H1 (cell line): ENCODE measurements at regions not wholly inside any gene's neighbourhood (a gene's known extent, or its start where the extent isn't known, plus 50 kb on each side); places are given as distances from the start of the nearest gene placed in this dataset.

ENCODE experiments used
- CTCF ChIA-PET: fragments of 300-600 bp; sonication (Branson Sonifier 250); formaldehyde crosslinking; loops from one replicate; lab custom pipeline; 2021; ENCODE audit not compliant: partially characterized antibody; lab: Charles Lee
- POLR2A ChIA-PET: fragments of 300-600 bp; sonication (Branson Sonifier 250); formaldehyde crosslinking; loops from one replicate; lab custom pipeline; 2021; ENCODE audit warnings: inconsistent platforms; ENCODE audit not compliant: partially characterized antibody; lab: Charles Lee
- DNase-seq, 2 experiments: peaks; one replicate each; pipeline versions ENCODE4 v3.0.0 to v3.0.0-alpha.2; 2010 to 2022; ENCODE audit warnings: low spot score in 2 of 2, low read depth in 1 of 2, mixed read lengths in 1 of 2
- FAIRE-seq: peaks from 2 replicates; lab custom pipeline; 2011; peaks lifted over from hg19 to GRCh38; lab: Jason Lieb, UNC
- H2AFZ ChIP-seq: 2 replicates; pipeline ENCODE4 v1.8.1; 2012; ENCODE audit warnings: low read length, inconsistent platforms
- H2AK5ac ChIP-seq: 2 replicates; pipeline ENCODE4 v1.6.1; 2013; ENCODE audit warnings: low read depth, low read length
- H2BK120ac ChIP-seq: replicated peaks from 2 replicates; pipeline ENCODE3; 2013; ENCODE audit warnings: low read depth, low read length, inconsistent platforms
- H2BK12ac ChIP-seq: 2 replicates; pipeline ENCODE4 v1.6.1; 2013; ENCODE audit warnings: low read depth, low read length
- H2BK15ac ChIP-seq: 2 replicates; pipeline ENCODE4 v1.6.1; 2013; ENCODE audit warnings: low read length
- H2BK20ac ChIP-seq: 2 replicates; pipeline ENCODE4 v1.6.1; 2013; ENCODE audit warnings: low read length
- H2BK5ac ChIP-seq: 2 replicates; pipeline ENCODE4 v1.6.1; 2013; ENCODE audit warnings: low read depth, low read length
- H3K14ac ChIP-seq: 2 replicates; pipeline ENCODE4 v1.6.1; 2013; ENCODE audit warnings: inconsistent platforms; ENCODE audit not compliant: insufficient read length
- H3K18ac ChIP-seq: 2 replicates; pipeline ENCODE4 v1.6.1; 2013; ENCODE audit warnings: low read length; ENCODE audit errors: extremely low read depth
- H3K23ac ChIP-seq: 2 replicates; pipeline ENCODE4 v1.6.1; 2013; ENCODE audit warnings: inconsistent platforms; ENCODE audit not compliant: insufficient read length
- H3K23me2 ChIP-seq: 2 replicates; pipeline ENCODE4 v1.6.1; 2013; ENCODE audit warnings: low read depth, low read length
- H3K27ac ChIP-seq: 2 replicates; pipeline ENCODE4 v1.6.1; 2011; ENCODE audit warnings: low read depth, low read length, inconsistent platforms
- H3K27me3 ChIP-seq, 4 experiments: replicated peaks in 1 of 4; 1 replicate in 1 of 4; 2 replicates in 3 of 4; pipeline versions ENCODE4 v1.6.1 to v1.8.1; 2011 to 2013; ENCODE audit warnings: low read length in 3 of 4, mild to moderate bottlenecking in 3 of 4, inconsistent platforms in 2 of 4, mixed read lengths in 2 of 4, moderate library complexity in 1 of 4; ENCODE audit not compliant: control insufficient read depth in 3 of 4, insufficient read depth in 3 of 4; ENCODE audit errors: extremely low read depth in 1 of 4
- H3K36me3 ChIP-seq, 4 experiments: 2 replicates each; pipeline versions ENCODE4 v1.6.1 to v1.8.1; 2011 to 2013; ENCODE audit warnings: mild to moderate bottlenecking in 4 of 4, low read length in 3 of 4, moderate library complexity in 2 of 4, control low read depth in 1 of 4, inconsistent platforms in 1 of 4; ENCODE audit not compliant: insufficient read depth in 4 of 4, control insufficient read depth in 2 of 4
- H3K4ac ChIP-seq: replicated peaks from 2 replicates; pipeline ENCODE3; 2013; ENCODE audit warnings: low read length, low read depth, mixed read lengths, inconsistent platforms; ENCODE audit not compliant: insufficient read length
- H3K4me1 ChIP-seq, 4 experiments: replicated peaks in 1 of 4; 1 replicate in 1 of 4; 2 replicates in 3 of 4; pipeline versions ENCODE4 v1.6.1 to v1.8.1; 2011 to 2013; ENCODE audit warnings: low read length in 3 of 4, inconsistent platforms in 2 of 4, mixed read lengths in 1 of 4; ENCODE audit not compliant: insufficient read depth in 4 of 4, control insufficient read depth in 3 of 4
- H3K4me2 ChIP-seq, 2 experiments: 2 replicates each; pipeline versions ENCODE4 v1.6.1 to v1.8.1; 2011 to 2013; ENCODE audit warnings: low read depth in 2 of 2, low read length in 2 of 2, control low read depth in 1 of 2, inconsistent platforms in 1 of 2, mild to moderate bottlenecking in 1 of 2; ENCODE audit not compliant: insufficient read depth in 1 of 2
- H3K4me3 ChIP-seq, 4 experiments: fragments of 200-600, 300-600 bp in 1 of 4; sonication (generic), shearing (Covaris generic), sonication (Bioruptor Twin) in 1 of 4; 2 replicates each; pipeline versions ENCODE4 v1.5.1 to v1.8.1; 2011 to 2016; ENCODE audit warnings: low read length in 4 of 4, low read depth in 3 of 4, control low read depth in 2 of 4, inconsistent platforms in 2 of 4, mild to moderate bottlenecking in 2 of 4, mixed read lengths in 1 of 4, moderate library complexity in 1 of 4; ENCODE audit not compliant: insufficient read depth in 2 of 4; ENCODE audit errors: extremely low read depth in 1 of 4
- H3K56ac ChIP-seq: replicated peaks from 2 replicates; pipeline ENCODE3; 2013; ENCODE audit warnings: low read depth, mild to moderate bottlenecking, mixed read lengths, low read length, inconsistent platforms; ENCODE audit not compliant: insufficient read length
- H3K79me1 ChIP-seq: 2 replicates; pipeline ENCODE4 v1.6.1; 2013; ENCODE audit warnings: low read depth, low read length, control low read depth
- H3K79me2 ChIP-seq, 2 experiments: 2 replicates each; pipeline versions ENCODE4 v1.6.1 to v1.8.1; 2012 to 2013; ENCODE audit warnings: low read length in 2 of 2, mild to moderate bottlenecking in 2 of 2, inconsistent platforms in 1 of 2; ENCODE audit not compliant: insufficient read depth in 2 of 2, control insufficient read depth in 1 of 2
- H3K9ac ChIP-seq, 4 experiments: replicated peaks in 1 of 4; 1 replicate in 1 of 4; 2 replicates in 3 of 4; pipeline versions ENCODE4 v1.6.1 to v1.8.1; 2011 to 2013; ENCODE audit warnings: low read depth in 3 of 4, low read length in 3 of 4, control low read depth in 2 of 4, mild to moderate bottlenecking in 2 of 4, moderate library complexity in 2 of 4, inconsistent platforms in 1 of 4; ENCODE audit errors: extremely low read depth in 1 of 4
- H3K9me3 ChIP-seq, 2 experiments: 2 replicates each; pipeline versions ENCODE4 v1.6.1 to v1.8.1; 2012 to 2013; ENCODE audit warnings: mild to moderate bottlenecking in 2 of 2, moderate library complexity in 2 of 2, control low read depth in 1 of 2, inconsistent platforms in 1 of 2, low read depth in 1 of 2, low read length in 1 of 2, mixed read lengths in 1 of 2; ENCODE audit not compliant: insufficient read depth in 2 of 2
- H4K20me1 ChIP-seq, 2 experiments: replicated peaks in 1 of 2; 2 replicates each; pipeline versions ENCODE3 to v1.8.1; 2011 to 2013; ENCODE audit warnings: inconsistent platforms in 2 of 2, low read length in 2 of 2, mild to moderate bottlenecking in 1 of 2; ENCODE audit not compliant: insufficient read depth in 2 of 2, control insufficient read depth in 1 of 2
- H4K5ac ChIP-seq: 2 replicates; pipeline ENCODE4 v1.6.1; 2013; ENCODE audit warnings: low read length, low read depth, mixed read lengths, inconsistent platforms; ENCODE audit not compliant: insufficient read length
- H4K8ac ChIP-seq: 2 replicates; pipeline ENCODE4 v1.8.0; 2013; ENCODE audit warnings: mild to moderate bottlenecking, moderate library complexity, low read length, inconsistent platforms; ENCODE audit not compliant: insufficient read depth; ENCODE audit errors: extremely low read depth
- H4K91ac ChIP-seq: replicated peaks from 2 replicates; pipeline ENCODE3; 2013; ENCODE audit warnings: low read length, mixed read lengths, inconsistent platforms; ENCODE audit not compliant: insufficient read length
- ASH2L ChIP-seq: fragments of 200-600, 300-600 bp; sonication (generic); IDR thresholded peaks from one replicate; pipeline ENCODE4 v1.7.1; 2017; ENCODE audit warnings: low read length
- KDM4A ChIP-seq: IDR thresholded peaks from one replicate; pipeline ENCODE4 v1.7.1; 2012; ENCODE audit warnings: low read depth, mild to moderate bottlenecking, moderate library complexity, low read length, inconsistent platforms; ENCODE audit not compliant: severe bottlenecking
- PHF8 ChIP-seq: fragments of 200-600 bp; sonication (generic); conservative IDR thresholded peaks from 2 replicates; pipeline ENCODE4 v1.7.1; 2012; ENCODE audit warnings: low read depth, mild to moderate bottlenecking, inconsistent platforms, low read length, moderate library complexity
- POLR2AphosphoS5 ChIP-seq: IDR thresholded peaks from 2 replicates; pipeline ENCODE4 v1.6.1; 2011; ENCODE audit warnings: low read depth, low read length
- POU5F1 ChIP-seq: IDR thresholded peaks from 2 replicates; pipeline ENCODE4 v1.6.1; 2011; ENCODE audit warnings: low read depth, mild to moderate bottlenecking, low read length, moderate library complexity
- SUZ12 ChIP-seq: fragments of 200-600 bp; sonication (generic); IDR thresholded peaks from 2 replicates; pipeline ENCODE4 v1.6.1; 2012; ENCODE audit warnings: mild to moderate bottlenecking, inconsistent platforms, low read length, moderate library complexity, mixed read lengths
- WGBS, 2 experiments: shearing (Covaris generic) in 1 of 2; methylation state at CpG; one replicate each; pipeline versions ENCODE4 v1.1.6 to v1.1.7; 2013 to 2015; ENCODE audit warnings: low lambda C conversion rate in 2 of 2, mixed read lengths in 2 of 2, inconsistent platforms in 1 of 2, low coverage in 1 of 2, missing lambda C conversion rate in 1 of 2; ENCODE audit not compliant: insufficient replicate concordance in 2 of 2, insufficient coverage in 1 of 2, insufficient read length in 1 of 2; ENCODE audit errors: extremely low coverage in 1 of 2, missing lambda C conversion rate in 1 of 2; 5-methylcytosine and 5-hydroxymethylcytosine counted together

GRCh38 chr1:221268295-221268694, 389.1 kb downstream of the HLX start:
- 100% methylated on average over 1 of the region's 1 CpG; no CpG with 5 or more reads in 1 of the 2 experiments for WGBS, 2 experiments
- no peak overlapping the region for H3K23ac ChIP-seq
- no peak overlapping the region for H2BK120ac ChIP-seq
- no peak overlapping the region for H2AK5ac ChIP-seq
- no peak overlapping the region for H3K4me3 ChIP-seq
- no peak overlapping the region for H3K4me2 ChIP-seq
- H3K79me1 ChIP-seq: no peaks in the 10 kb centered on the region
- no peaks in the 10 kb centered on the region for H3K36me3 ChIP-seq
- peaks cover 4% of the 10 kb centered on the region in 2 experiments for H3K9me3 ChIP-seq
- H3K4me1 ChIP-seq: peaks cover 0 to 2% (median 0%) of the 10 kb centered on the region in 4 experiments; a peak in 1 of 7 replicates
- H4K5ac ChIP-seq: no peak overlapping the region
- ChIA-PET POLR2A (no interaction called here), CTCF (interaction anchor here (1.4 to 1.9 kb wide), 2 partner anchors 164 to 167 kb away, joined by 5 to 7 read pairs; no protein-coding TSS in a partner anchor)
- H3K23me2 ChIP-seq: no peaks in the 10 kb centered on the region
- H3K27me3 ChIP-seq: no peaks in the 10 kb centered on the region
- H4K8ac ChIP-seq: no peak overlapping the region
- H4K91ac ChIP-seq: no peak overlapping the region
- H2BK15ac ChIP-seq: no peak overlapping the region
- H2BK5ac ChIP-seq: no peak overlapping the region
- H3K9ac ChIP-seq: no peak overlapping the region
- H3K4ac ChIP-seq: no peak overlapping the region
- no peak overlapping the region for H2BK20ac ChIP-seq
- H3K79me2 ChIP-seq: no peaks in the 10 kb centered on the region
- H2BK12ac ChIP-seq: no peak overlapping the region
- no peak overlapping the region for H3K14ac ChIP-seq
- H4K20me1 ChIP-seq: no peaks in the 10 kb centered on the region
- FAIRE-seq: no peak
- no peak overlapping the region for H3K18ac ChIP-seq
- H2AFZ ChIP-seq: no peak overlapping the region
- no peak for DNase-seq
- TF ChIP-seq ASH2L (no peak), PHF8 (no peak), KDM4A (no peak), POU5F1 (no peak), POLR2AphosphoS5 (no peak), SUZ12 (no peak)
- no peak overlapping the region for H3K56ac ChIP-seq
- H3K27ac ChIP-seq: no peak overlapping the region
